ENCODE measurements at regions not wholly inside any gene's neighbourhood (a gene's known extent, or its start where the extent isn't known, plus 50 kb on each side); places are given as distances from the start of the nearest gene placed in this dataset.

DNA sequence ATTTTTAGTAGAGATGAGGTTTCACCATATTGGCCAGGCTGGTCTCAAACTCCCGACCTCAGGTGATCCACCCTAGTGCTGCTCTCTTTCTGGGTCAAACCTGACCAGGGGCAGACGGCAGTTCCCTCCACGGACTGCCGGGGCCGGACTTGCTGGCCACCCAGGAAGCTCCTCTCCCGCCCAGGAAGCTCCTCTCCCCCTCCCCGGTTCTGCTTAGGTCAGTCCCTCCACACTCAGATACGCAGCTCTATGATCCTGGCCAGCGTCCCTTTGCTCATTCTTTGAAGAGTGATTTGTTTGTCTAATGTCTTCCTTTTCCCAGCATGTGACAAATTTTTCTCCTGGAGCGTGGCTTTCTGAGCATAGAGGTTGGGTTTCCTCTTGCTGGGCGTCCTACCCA is 125.3 kb upstream of the B3GAT1 start:
- DNase-seq (no peak), ATAC-seq (ENCODE audit: low FRiP score in 2 of 2) (no peak)
- no peaks in the 10 kb centered on the region for H3K27me3 ChIP-seq
- H3K27ac ChIP-seq = no peak overlapping the region
- H3K4me3 ChIP-seq = no peak overlapping the region
- no peaks in the 10 kb centered on the region for H3K36me3 ChIP-seq
- TF ChIP-seq POLR2A (IDR thresholded peaks at IDR 0.05) (no peak), CTCF (IDR thresholded peaks at IDR 0.05) (no peak), POLR2AphosphoS5 (IDR thresholded peaks at IDR 0.05) (no peak), EP300 (IDR thresholded peaks at IDR 0.05) (no peak)
- 23 to 33% methylated on average over 11 of the region's 11 CpGs for WGBS, 2 donors
- peaks cover 0 to 3% (median 0%) of the 10 kb centered on the region in 4 donors for H3K9me3 ChIP-seq
- no peaks in the 10 kb centered on the region for H3K4me1 ChIP-seq

DNA sequence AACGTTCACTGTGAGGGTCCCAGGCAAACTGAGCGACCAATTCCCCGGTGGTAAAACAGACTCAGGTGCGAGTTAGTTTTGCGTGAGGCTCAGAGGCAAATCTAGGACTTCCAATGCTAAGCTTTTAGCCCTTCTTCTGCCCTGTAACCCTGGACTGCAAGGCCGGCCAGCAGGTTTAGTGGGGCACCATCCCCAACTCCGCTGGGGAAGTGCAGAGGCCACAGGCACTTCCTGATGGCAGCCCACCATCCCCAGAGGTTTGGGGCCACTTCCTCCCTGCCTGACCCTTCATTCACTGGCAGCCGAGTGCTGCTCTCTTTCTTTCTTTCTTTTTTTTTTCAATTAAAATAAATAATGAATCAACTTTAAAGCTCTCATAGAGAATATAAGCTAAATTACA is 124.6 kb upstream of the B3GAT1 start:
- H3K27me3 ChIP-seq = no peaks in the 10 kb centered on the region
- TF ChIP-seq CTCF (IDR thresholded peaks at IDR 0.05) (no peak), POLR2AphosphoS5 (IDR thresholded peaks at IDR 0.05) (no peak), EP300 (IDR thresholded peaks at IDR 0.05) (no peak), POLR2A (IDR thresholded peaks at IDR 0.05) (no peak)
- H3K4me3 ChIP-seq = no peak overlapping the region
- H3K9me3 ChIP-seq = peaks cover 0 to 3% (median 0%) of the 10 kb centered on the region in 4 donors
- no peaks in the 10 kb centered on the region for H3K4me1 ChIP-seq
- no peak overlapping the region for H3K27ac ChIP-seq
- DNase-seq (no peak), ATAC-seq (ENCODE audit: low FRiP score in 2 of 2) (no peak)
- no peaks in the 10 kb centered on the region for H3K36me3 ChIP-seq
- WGBS, 2 donors = 44 to 52% methylated on average over 8 of the region's 8 CpGs

DNA sequence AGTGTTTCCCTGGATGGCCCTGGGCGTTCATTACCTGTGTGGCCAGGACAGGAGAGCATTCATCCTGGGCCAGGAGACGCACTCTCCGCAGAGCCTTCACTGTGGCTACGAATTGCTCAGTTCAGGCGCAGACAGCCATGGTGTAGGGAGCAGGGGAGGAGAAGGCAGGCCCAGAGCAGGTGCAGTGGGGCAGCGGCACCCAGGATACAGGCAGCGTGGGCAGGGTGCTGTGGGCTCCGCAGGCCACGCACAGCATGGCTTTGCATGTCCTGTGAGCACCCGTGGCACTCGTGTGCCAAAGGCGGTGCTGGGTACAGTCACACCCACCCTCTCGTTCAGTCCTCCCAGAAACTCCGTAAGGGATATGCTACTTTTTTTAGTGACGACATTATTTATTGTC is 124.2 kb upstream of the B3GAT1 start:
- Histone ChIP-seq H3K36me3 (no peaks in the 10 kb centered on the region), H3K9me3 (peaks cover 0 to 3% (median 0%) of the 10 kb centered on the region in 4 donors), H3K4me1 (no peaks in the 10 kb centered on the region), H3K27me3 (no peaks in the 10 kb centered on the region), H3K27ac (no peak overlapping the region), H3K4me3 (no peak overlapping the region)
- DNase-seq (no peak), ATAC-seq (ENCODE audit: low FRiP score in 2 of 2) (no peak)
- WGBS, 2 donors = 42 to 65% methylated on average over 13 to 15 of the region's 15 CpGs
- no peak for TF ChIP-seq POLR2AphosphoS5 (IDR thresholded peaks at IDR 0.05)
- TF ChIP-seq POLR2A (IDR thresholded peaks at IDR 0.05) = no peak
- no peak for TF ChIP-seq EP300 (IDR thresholded peaks at IDR 0.05)
- TF ChIP-seq CTCF (IDR thresholded peaks at IDR 0.05) = no peak

DNA sequence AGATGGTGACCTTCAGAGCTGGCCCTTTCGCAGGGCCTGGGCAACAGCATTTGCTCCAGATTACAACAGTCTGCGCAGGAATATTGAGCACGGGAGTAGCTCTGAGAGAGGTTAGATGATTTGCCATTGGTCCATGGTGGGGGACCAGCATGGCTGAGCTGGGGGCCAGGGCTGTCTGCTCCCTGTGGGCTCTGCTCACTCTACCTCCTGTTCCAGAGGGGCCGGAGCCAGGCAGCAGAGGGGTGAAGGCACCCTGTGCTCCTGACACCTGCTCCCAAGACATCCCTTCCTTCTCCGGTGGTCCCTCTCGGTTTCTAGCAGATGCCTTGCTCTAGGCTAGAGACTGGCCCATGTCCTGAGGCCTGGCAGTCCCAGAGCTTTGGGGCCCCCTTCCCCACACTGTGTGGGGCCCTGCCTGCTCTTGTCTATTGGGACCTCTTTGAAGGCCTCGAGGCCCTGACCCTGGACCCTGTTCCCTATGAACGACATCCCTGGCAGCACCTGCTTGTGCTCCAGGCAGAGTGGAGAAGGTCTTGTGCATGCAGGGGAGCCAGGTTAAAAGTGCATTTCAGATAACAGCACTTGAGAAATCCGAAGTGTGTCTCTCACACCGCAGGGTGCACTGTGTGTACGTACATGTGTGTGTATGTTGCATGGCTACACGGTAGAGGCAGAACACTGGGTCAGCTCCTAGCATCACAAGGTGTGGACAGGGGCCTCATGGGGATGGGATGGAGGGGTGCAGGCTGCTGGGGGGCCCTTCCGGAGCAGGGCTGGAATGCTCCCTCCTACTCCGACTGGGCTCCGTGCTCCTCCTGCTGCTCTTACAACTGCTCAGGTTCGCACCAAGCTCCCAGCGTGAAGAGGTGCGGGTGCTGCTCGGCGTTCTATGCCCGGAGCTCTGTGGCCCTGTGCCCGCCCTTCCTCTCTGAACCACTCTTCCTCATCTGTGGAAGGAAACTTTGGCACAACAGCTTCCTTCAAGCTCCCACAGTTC is 123.3 kb upstream of the B3GAT1 start:
- no peaks in the 10 kb centered on the region for H3K4me1 ChIP-seq
- TF ChIP-seq POLR2A (IDR thresholded peaks at IDR 0.05) (no peak), EP300 (IDR thresholded peaks at IDR 0.05) (no peak), CTCF (IDR thresholded peaks at IDR 0.05) (no peak), POLR2AphosphoS5 (IDR thresholded peaks at IDR 0.05) (no peak)
- no peak overlapping the region for H3K27ac ChIP-seq
- no peaks in the 10 kb centered on the region for H3K9me3 ChIP-seq
- WGBS, 2 donors = 64 to 76% methylated on average over 19 to 22 of the region's 22 CpGs
- DNase-seq (peak in 1 of 2 donors; percentile 17), ATAC-seq (ENCODE audit: low FRiP score in 2 of 2) (no peak)
- H3K27me3 ChIP-seq = no peaks in the 10 kb centered on the region
- no peak overlapping the region for H3K4me3 ChIP-seq
- no peaks in the 10 kb centered on the region for H3K36me3 ChIP-seq
